ENCODE measurements at regions not wholly inside any gene's neighbourhood (a gene's known extent, or its start where the extent isn't known, plus 50 kb on each side); places are given as distances from the start of the nearest gene placed in this dataset.
"Not testable (repeated sequence)": the region's sequence is repeated elsewhere in the genome, so short reads cannot be mapped to it uniquely, and the experiment has no call there.

DNA sequence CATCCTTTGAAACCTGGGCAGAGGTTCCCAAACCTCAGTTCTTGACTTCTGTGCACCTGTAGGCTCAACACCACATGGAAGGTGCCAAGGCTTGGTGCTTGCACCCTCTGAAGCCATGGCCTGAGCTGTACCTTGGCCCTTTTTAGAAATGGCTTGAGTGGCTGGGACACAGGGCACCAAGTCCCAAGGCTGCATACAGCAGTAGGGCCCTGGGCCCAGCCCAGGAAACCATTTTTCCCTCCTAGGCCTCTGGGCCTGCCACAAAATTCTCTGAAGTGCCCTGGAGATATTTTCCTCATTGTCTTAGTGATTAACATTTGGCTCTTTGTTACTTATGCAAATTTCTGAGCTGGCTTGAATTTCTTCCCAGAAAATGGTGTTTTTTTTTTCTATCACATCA, 65.6 kb upstream of the ACTRT2 start:
- Mint-ChIP-seq H3K4me1 (ENCODE audit: low read depth) (no peaks in the 10 kb centered on the region), H3K9me3 (peaks cover 34% of the 10 kb centered on the region), H3K36me3 (ENCODE audit: low read depth) (no peaks in the 10 kb centered on the region), H3K4me3 (no peak overlapping the region), H3K27ac (no peak overlapping the region), H3K27me3 (no peaks in the 10 kb centered on the region)
- TF ChIP-seq, protein P1, sequence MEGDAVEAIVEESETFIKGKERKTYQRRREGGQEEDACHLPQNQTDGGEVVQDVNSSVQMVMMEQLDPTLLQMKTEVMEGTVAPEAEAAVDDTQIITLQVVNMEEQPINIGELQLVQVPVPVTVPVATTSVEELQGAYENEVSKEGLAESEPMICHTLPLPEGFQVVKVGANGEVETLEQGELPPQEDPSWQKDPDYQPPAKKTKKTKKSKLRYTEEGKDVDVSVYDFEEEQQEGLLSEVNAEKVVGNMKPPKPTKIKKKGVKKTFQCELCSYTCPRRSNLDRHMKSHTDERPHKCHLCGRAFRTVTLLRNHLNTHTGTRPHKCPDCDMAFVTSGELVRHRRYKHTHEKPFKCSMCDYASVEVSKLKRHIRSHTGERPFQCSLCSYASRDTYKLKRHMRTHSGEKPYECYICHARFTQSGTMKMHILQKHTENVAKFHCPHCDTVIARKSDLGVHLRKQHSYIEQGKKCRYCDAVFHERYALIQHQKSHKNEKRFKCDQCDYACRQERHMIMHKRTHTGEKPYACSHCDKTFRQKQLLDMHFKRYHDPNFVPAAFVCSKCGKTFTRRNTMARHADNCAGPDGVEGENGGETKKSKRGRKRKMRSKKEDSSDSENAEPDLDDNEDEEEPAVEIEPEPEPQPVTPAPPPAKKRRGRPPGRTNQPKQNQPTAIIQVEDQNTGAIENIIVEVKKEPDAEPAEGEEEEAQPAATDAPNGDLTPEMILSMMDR (IDR thresholded peaks at IDR 0.05): no peak
- POLR2A ChIA-PET: no interaction called here
- intact Hi-C loops (cut with micrococcal nuclease): no loop called here
- no peak for DNase-seq
- CTCF ChIA-PET: no interaction called here
- ATAC-seq: no peak

DNA sequence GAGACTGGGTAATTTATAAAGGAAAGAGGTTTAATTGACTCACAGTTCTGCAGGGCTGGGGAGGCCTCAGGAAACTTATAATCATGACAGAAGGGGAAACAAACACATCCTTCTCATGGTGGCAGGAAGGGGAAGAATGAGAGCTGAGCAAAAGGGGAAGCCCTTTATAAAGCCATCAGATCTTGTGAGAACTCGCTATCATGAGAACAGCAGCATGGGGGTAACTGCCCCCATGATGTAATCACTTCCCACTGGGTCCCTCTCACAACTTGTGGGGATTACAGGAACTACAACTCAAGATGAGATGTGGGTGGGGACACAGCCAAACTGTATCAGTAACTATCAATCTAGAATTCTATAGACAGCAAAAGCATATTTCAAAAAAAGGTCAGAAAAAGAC, 64.7 kb upstream of the ACTRT2 start:
- ChIA-PET POLR2A (no interaction called here), CTCF (no interaction called here)
- H3K9me3 Mint-ChIP-seq: peaks cover 34% of the 10 kb centered on the region
- intact Hi-C loops (cut with micrococcal nuclease): no loop called here
- no peak for ATAC-seq
- no peak overlapping the region for H3K4me3 Mint-ChIP-seq
- no peaks in the 10 kb centered on the region for H3K4me1 Mint-ChIP-seq (ENCODE audit: low read depth)
- no peaks in the 10 kb centered on the region for H3K27me3 Mint-ChIP-seq
- H3K27ac Mint-ChIP-seq: no peak overlapping the region
- H3K36me3 Mint-ChIP-seq (ENCODE audit: low read depth): no peaks in the 10 kb centered on the region
- TF ChIP-seq, protein P1 (IDR thresholded peaks at IDR 0.05): no peak
- no peak for DNase-seq

DNA sequence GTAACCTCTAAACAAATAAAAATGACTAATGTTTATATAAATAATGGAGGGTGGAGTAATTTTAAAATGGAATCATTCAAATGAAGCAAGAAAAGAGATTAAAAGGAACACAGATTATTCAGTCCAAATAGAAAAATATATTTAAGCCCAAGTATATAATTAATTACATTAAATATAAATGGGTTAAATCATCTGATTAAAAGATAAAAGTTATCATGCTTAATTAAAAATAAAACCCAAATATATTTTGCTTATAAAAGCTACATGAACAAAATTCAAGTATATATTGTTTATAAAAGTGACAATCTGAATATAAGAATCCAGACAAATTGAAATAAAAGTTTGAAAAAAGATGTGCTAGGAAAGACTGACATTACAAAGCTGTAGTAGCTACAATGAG, 63.9 kb upstream of the ACTRT2 start:
- intact Hi-C loops (cut with micrococcal nuclease): no loop called here
- POLR2A ChIA-PET: interaction anchor here (0.6 kb wide), 1 partner anchor 134 kb away, joined by 3 read pairs; no protein-coding TSS in a partner anchor
- H3K27me3 Mint-ChIP-seq: no peaks in the 10 kb centered on the region
- no peaks in the 10 kb centered on the region for H3K36me3 Mint-ChIP-seq (ENCODE audit: low read depth)
- H3K27ac Mint-ChIP-seq: no peak overlapping the region
- TF ChIP-seq, protein P1 (IDR thresholded peaks at IDR 0.05): no peak
- DNase-seq (no peak), ATAC-seq (no peak)
- H3K4me1 Mint-ChIP-seq (ENCODE audit: low read depth): no peaks in the 10 kb centered on the region
- peaks cover 34% of the 10 kb centered on the region for H3K9me3 Mint-ChIP-seq
- CTCF ChIA-PET: no interaction called here
- H3K4me3 Mint-ChIP-seq: no peak overlapping the region

DNA sequence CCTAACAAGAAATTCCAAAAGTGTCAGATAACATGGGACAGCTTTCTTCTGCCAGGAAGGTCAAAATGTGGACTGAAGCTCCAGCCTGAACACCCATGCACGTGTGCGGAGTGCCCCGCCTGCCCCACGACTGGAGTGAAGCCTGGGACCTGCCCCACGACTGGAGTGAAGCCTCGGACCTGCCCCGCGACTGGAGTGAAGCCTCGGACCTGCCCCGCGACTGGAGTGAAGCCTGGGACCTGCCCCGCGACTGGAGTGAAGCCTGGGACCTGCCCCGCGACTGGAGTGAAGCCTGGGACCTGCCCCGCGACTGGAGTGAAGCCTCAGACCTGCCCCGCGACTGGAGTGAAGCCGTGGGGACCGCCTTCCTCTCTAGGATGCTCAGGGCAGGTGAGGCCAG, 61.4 kb upstream of the ACTRT2 start:
- DNase-seq; POLR2A ChIA-PET; H3K27ac Mint-ChIP-seq; H3K4me1 Mint-ChIP-seq (ENCODE audit: low read depth); ATAC-seq; H3K4me3 Mint-ChIP-seq; CTCF ChIA-PET; H3K36me3 Mint-ChIP-seq (ENCODE audit: low read depth); intact Hi-C loops (cut with micrococcal nuclease); H3K27me3 Mint-ChIP-seq: not testable (repeated sequence)
- H3K9me3 Mint-ChIP-seq: peaks cover 19% of the 10 kb centered on the region

DNA sequence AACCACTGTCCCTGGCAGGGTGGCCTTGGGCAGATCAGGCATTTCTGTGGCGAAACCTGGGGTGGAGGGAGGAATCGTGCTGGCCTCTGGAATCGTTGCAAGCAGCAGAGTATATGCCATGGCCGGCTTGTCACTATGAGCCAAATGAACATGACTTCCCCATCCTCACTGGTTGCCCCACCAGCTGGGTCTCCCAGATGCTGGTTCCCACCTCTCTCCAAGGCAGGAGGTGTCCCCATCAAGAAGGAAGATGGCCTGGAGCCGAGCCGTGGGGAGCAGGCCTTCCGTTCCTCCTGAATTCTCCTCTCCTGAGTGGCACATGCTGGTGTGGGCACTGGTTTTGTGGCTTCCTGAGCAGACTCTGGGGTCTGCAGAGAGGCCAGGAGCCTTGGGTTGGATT, 60.2 kb upstream of the ACTRT2 start:
- H3K36me3 Mint-ChIP-seq (ENCODE audit: low read depth): no peaks in the 10 kb centered on the region
- no peak overlapping the region for H3K4me3 Mint-ChIP-seq
- H3K27ac Mint-ChIP-seq: no peak overlapping the region
- no peaks in the 10 kb centered on the region for H3K27me3 Mint-ChIP-seq
- peaks cover 13% of the 10 kb centered on the region for H3K9me3 Mint-ChIP-seq
- TF ChIP-seq, protein P1 (IDR thresholded peaks at IDR 0.05): no peak
- POLR2A ChIA-PET: no interaction called here
- DNase-seq (no peak), ATAC-seq (no peak)
- CTCF ChIA-PET: no interaction called here
- H3K4me1 Mint-ChIP-seq (ENCODE audit: low read depth): no peaks in the 10 kb centered on the region
- intact Hi-C loops (cut with micrococcal nuclease): no loop called here

DNA sequence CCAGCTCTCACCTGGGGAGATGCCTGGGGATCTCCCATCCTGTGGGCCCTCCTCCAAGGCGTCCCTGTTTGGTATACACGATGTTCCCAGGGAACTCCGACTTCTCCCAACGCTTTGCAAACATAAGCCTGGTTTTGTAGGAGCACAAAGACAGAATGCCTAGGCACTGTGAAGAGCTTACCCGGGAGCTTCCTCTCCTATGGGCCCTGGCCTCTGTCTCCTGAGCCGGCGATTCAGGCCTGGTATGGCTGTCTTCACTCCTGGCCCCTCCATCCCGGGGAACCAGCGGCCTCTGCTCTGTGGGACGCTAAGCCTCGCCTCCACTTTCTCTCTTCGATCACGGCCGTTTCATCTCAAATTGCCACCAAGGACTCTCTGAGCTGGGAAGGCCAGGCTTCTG, 59.6 kb upstream of the ACTRT2 start:
- CTCF ChIA-PET: no interaction called here
- no peak for DNase-seq
- no peaks in the 10 kb centered on the region for H3K27me3 Mint-ChIP-seq

More for the DNA sequence above, 59.6 kb upstream of the ACTRT2 start:
- POLR2A ChIA-PET: no interaction called here
- intact Hi-C loops (cut with micrococcal nuclease): no loop called here
- Mint-ChIP-seq H3K4me3 (no peak overlapping the region), H3K27ac (no peak overlapping the region), H3K4me1 (ENCODE audit: low read depth) (no peaks in the 10 kb centered on the region), H3K9me3 (peaks cover 10% of the 10 kb centered on the region), H3K36me3 (ENCODE audit: low read depth) (no peaks in the 10 kb centered on the region)
- TF ChIP-seq, protein P1 (IDR thresholded peaks at IDR 0.05): no peak
- ATAC-seq: no peak
